RWPE2 (cell line): ENCODE measurements at regions not wholly inside any gene's neighbourhood (a gene's known extent, or its start where the extent isn't known, plus 50 kb on each side); places are given as distances from the start of the nearest gene placed in this dataset.
"Not testable (repeated sequence)": the region's sequence is repeated elsewhere in the genome, so short reads cannot be mapped to it uniquely, and the experiment has no call there.

Experiments used
- ATAC-seq: fragments of 200-7000 bp; cut with Tn5 transposase; 3 replicates; pipeline ENCODE4 v1.9.1; 2021; ENCODE audit warnings: low read depth
- DNase-seq: peaks from one replicate; pipeline ENCODE4 v3.0.0-alpha.2; 2020; ENCODE audit warnings: low spot score
- H3K27ac ChIP-seq: fragments of 450-650 bp; 2 replicates; pipeline ENCODE4 v1.5.1; 2017; ENCODE audit warnings: mild to moderate bottlenecking; ENCODE audit not compliant: poor library complexity, severe bottlenecking
- H3K27me3 ChIP-seq: fragments of 250-450 bp; sonication (Bioruptor Pico); 2 replicates; pipeline ENCODE4 v1.5.1; 2021; ENCODE audit warnings: mild to moderate bottlenecking, moderate library complexity; ENCODE audit not compliant: insufficient read depth, poor library complexity, severe bottlenecking
- H3K36me3 ChIP-seq: fragments of 250-450 bp; sonication (Bioruptor Pico); 2 replicates; pipeline ENCODE4 v1.5.1; 2020; ENCODE audit warnings: low read depth, mild to moderate bottlenecking, moderate library complexity
- H3K4me1 ChIP-seq: fragments of 250-450 bp; sonication (Bioruptor Pico); 2 replicates; pipeline ENCODE4 v1.5.1; 2021; ENCODE audit warnings: mild to moderate bottlenecking, moderate library complexity; ENCODE audit not compliant: insufficient read depth, poor library complexity, severe bottlenecking
- H3K4me3 ChIP-seq: fragments of 250-450 bp; sonication (Bioruptor Pico); 2 replicates; pipeline ENCODE4 v1.5.1; 2021; ENCODE audit warnings: mild to moderate bottlenecking, moderate library complexity; ENCODE audit not compliant: severe bottlenecking
- H3K9me3 ChIP-seq: fragments of 250-450 bp; sonication (Bioruptor Pico); 2 replicates; pipeline ENCODE4 v1.5.1; 2021; ENCODE audit warnings: mild to moderate bottlenecking, moderate library complexity; ENCODE audit not compliant: severe bottlenecking
- CTCF ChIP-seq: fragments of 450-650 bp; IDR thresholded peaks from one replicate; pipeline ENCODE4 v1.5.1; 2017; ENCODE audit warnings: mild to moderate bottlenecking, moderate library complexity; ENCODE audit not compliant: poor library complexity, severe bottlenecking

- TF ChIP-seq CTCF, result no peak
- Histone ChIP-seq H3K4me3 (no peak overlapping the region), H3K27me3 (no peaks in the 10 kb centered on the region), H3K9me3 (no peaks in the 10 kb centered on the region), H3K27ac (no peak overlapping the region), H3K36me3 (no peaks in the 10 kb centered on the region), H3K4me1 (peaks cover 3% of the 10 kb centered on the region)
- no peak for ATAC-seq
- DNase-seq, result no peak
Measured at GRCh38 chr5:56759521-56760216, 55.7 kb upstream of the MAP3K1 start.

- TF ChIP-seq CTCF, result no peak
- DNase-seq (no peak), ATAC-seq (peak; percentile 36; the same call in 2 of the 3 replicates)
- Histone ChIP-seq H3K36me3 (no peaks in the 10 kb centered on the region), H3K4me1 (no peaks in the 10 kb centered on the region), H3K9me3 (no peaks in the 10 kb centered on the region), H3K27ac (no peak overlapping the region), H3K27me3 (no peaks in the 10 kb centered on the region), H3K4me3 (no peak overlapping the region)
Measured at GRCh38 chr5:56757077-56757476, 58.3 kb upstream of the MAP3K1 start.

- no peak overlapping the region for H3K27ac ChIP-seq
- no peak overlapping the region for H3K4me3 ChIP-seq
- H3K36me3 ChIP-seq, result no peaks in the 10 kb centered on the region
- H3K27me3 ChIP-seq, result no peaks in the 10 kb centered on the region
- TF ChIP-seq CTCF, result no peak
- DNase-seq (no peak), ATAC-seq (no peak)
- H3K4me1 ChIP-seq, result no peaks in the 10 kb centered on the region
- H3K9me3 ChIP-seq, result no peaks in the 10 kb centered on the region
Measured at GRCh38 chr5:56755036-56755555, 60.3 kb upstream of the MAP3K1 start.

- H3K9me3 ChIP-seq, H3K4me1 ChIP-seq, ATAC-seq: not testable (repeated sequence)
Measured at GRCh38 chr5:56753588-56753987, 61.8 kb upstream of the MAP3K1 start.

GRCh38 chr5:56751572-56752313 is 63.6 kb upstream of the MAP3K1 start:
- H3K27me3 ChIP-seq, result no peaks in the 10 kb centered on the region
- no peak overlapping the region for H3K27ac ChIP-seq
- TF ChIP-seq CTCF, result no peak
- no peaks in the 10 kb centered on the region for H3K36me3 ChIP-seq
- no peak for ATAC-seq
- H3K4me1 ChIP-seq, result no peaks in the 10 kb centered on the region
- no peak for DNase-seq
- H3K4me3 ChIP-seq, result no peak overlapping the region
- H3K9me3 ChIP-seq, result no peaks in the 10 kb centered on the region

More at GRCh38 chr5:56753588-56753987, 61.8 kb upstream of the MAP3K1 start:
- H3K27ac ChIP-seq, DNase-seq, H3K27me3 ChIP-seq, H3K36me3 ChIP-seq, H3K4me3 ChIP-seq: not testable (repeated sequence)
